Fibroblast of skin of back (primary cell): ENCODE measurements at regions not wholly inside any gene's neighbourhood (a gene's known extent, or its start where the extent isn't known, plus 50 kb on each side); places are given as distances from the start of the nearest gene placed in this dataset.
A peak's percentile ranks its signal among the peaks of the same experiment; 100 is the strongest.

Source experiments
- DNase-seq: peaks from one replicate; pipeline ENCODE4 v3.0.0-alpha.2; 2013

- no peak for DNase-seq
These were observed 70.2 kb upstream of the MGAT5 start for GRCh38 chr2:134183679-134184078.

GRCh38 chr2:134185639-134186038, 68.2 kb upstream of the MGAT5 start:
- no peak for DNase-seq

GRCh38 chr2:134189009-134189720, 64.7 kb upstream of the MGAT5 start:
- DNase-seq = no peak

GRCh38 chr2:134190062-134190806, 63.6 kb upstream of the MGAT5 start:
- DNase-seq = no peak

GRCh38 chr2:134190807-134191203, 63.1 kb upstream of the MGAT5 start:
- no peak for DNase-seq

GRCh38 chr2:134191835-134192234, 62.0 kb upstream of the MGAT5 start:
- DNase-seq = no peak

- peak; percentile 86 for DNase-seq
These were observed 60.9 kb upstream of the MGAT5 start for GRCh38 chr2:134193006-134193405.

GRCh38 chr2:134194519-134194918, 59.4 kb upstream of the MGAT5 start:
- DNase-seq = no peak

GRCh38 chr2:134195341-134195740, 58.5 kb upstream of the MGAT5 start:
- DNase-seq = no peak

- DNase-seq = no peak
These were observed 56.4 kb upstream of the MGAT5 start for GRCh38 chr2:134197445-134197844.

- no peak for DNase-seq
These were observed 55.8 kb upstream of the MGAT5 start for GRCh38 chr2:134198006-134198634.

GRCh38 chr2:134199123-134199522, 54.7 kb upstream of the MGAT5 start:
- DNase-seq = peak; percentile 52

- no peak for DNase-seq
These were observed 53.7 kb upstream of the MGAT5 start for GRCh38 chr2:134200036-134200618.

- no peak for DNase-seq
These were observed 52.3 kb upstream of the MGAT5 start for GRCh38 chr2:134201533-134201932.

GRCh38 chr2:134202371-134202770, 51.5 kb upstream of the MGAT5 start:
- peak; percentile 64 for DNase-seq

GRCh38 chr2:134203175-134203574, 50.7 kb upstream of the MGAT5 start:
- no peak for DNase-seq
